Liver (tissue), 8 donors: ENCODE measurements at regions not wholly inside any gene's neighbourhood (a gene's known extent, or its start where the extent isn't known, plus 50 kb on each side); places are given as distances from the start of the nearest gene placed in this dataset.

Experiments
- DNase-seq: peaks from one replicate; pipeline ENCODE4 v3.0.0-alpha.2; 2017; ENCODE audit warnings: low spot score
- H3K27ac ChIP-seq, 2 donors: one replicate each; pipeline ENCODE4 v1.7.0; 2013; ENCODE audit warnings: inconsistent platforms in 2 of 2, low read length in 2 of 2, control low read depth in 1 of 2, low read depth in 1 of 2, mild to moderate bottlenecking in 1 of 2
- H3K27me3 ChIP-seq, 4 donors: one replicate each; pipeline versions ENCODE4 v1.6.1 to v1.7.0; 2013; ENCODE audit warnings: low read length in 3 of 4, inconsistent platforms in 1 of 4, mild to moderate bottlenecking in 1 of 4, moderate library complexity in 1 of 4; ENCODE audit not compliant: control insufficient read depth in 4 of 4, insufficient read depth in 4 of 4
- H3K36me3 ChIP-seq, 4 donors: one replicate each; pipeline versions ENCODE4 v1.6.1 to v1.7.0; 2013; ENCODE audit warnings: low read length in 3 of 4, mild to moderate bottlenecking in 3 of 4, low read depth in 1 of 4, moderate library complexity in 1 of 4; ENCODE audit not compliant: control insufficient read depth in 4 of 4, insufficient read depth in 3 of 4
- H3K4me1 ChIP-seq, 4 donors: one replicate each; pipeline versions ENCODE4 v1.6.1 to v1.7.0; 2013; ENCODE audit warnings: low read length in 3 of 4, mild to moderate bottlenecking in 3 of 4, moderate library complexity in 1 of 4; ENCODE audit not compliant: control insufficient read depth in 4 of 4, insufficient read depth in 4 of 4
- H3K4me3 ChIP-seq, 3 donors: one replicate each; pipeline versions ENCODE4 v1.6.1 to v1.7.0; 2013; ENCODE audit warnings: low read length in 3 of 3, control low read depth in 1 of 3, low read depth in 1 of 3, mild to moderate bottlenecking in 1 of 3
- H3K9ac ChIP-seq, 2 donors: one replicate each; pipeline ENCODE4 v1.7.0; 2013; ENCODE audit warnings: low read length in 2 of 2, mild to moderate bottlenecking in 2 of 2, moderate library complexity in 2 of 2, control low read depth in 1 of 2, low read depth in 1 of 2
- H3K9me3 ChIP-seq, 4 donors: one replicate each; pipeline versions ENCODE4 v1.6.1 to v1.7.0; 2013; ENCODE audit warnings: low read length in 3 of 4; ENCODE audit not compliant: control insufficient read depth in 4 of 4
- CTCF ChIP-seq: fragments of 150-350 bp; IDR thresholded peaks from 2 replicates; pipeline ENCODE4 v1.5.1; 2017; ENCODE audit warnings: improper control_type of control experiment, low read depth, low read length; ENCODE audit not compliant: missing input control
- EGR1 ChIP-seq, 2 donors: IDR thresholded peaks; 2 replicates each; pipeline ENCODE4 v1.6.1; 2016 to 2018; ENCODE audit warnings: antibody characterized with exemption in 2 of 2, low read depth in 2 of 2
- FOXA1 ChIP-seq: IDR thresholded peaks from 2 replicates; pipeline ENCODE4 v1.6.1; 2016; ENCODE audit warnings: antibody characterized with exemption
- FOXA2 ChIP-seq: IDR thresholded peaks from 2 replicates; pipeline ENCODE4 v1.6.1; 2016; ENCODE audit warnings: antibody characterized with exemption
- GABPA ChIP-seq, 2 donors: IDR thresholded peaks in 1 of 2; conservative IDR thresholded peaks in 1 of 2; 2 replicates each; pipeline ENCODE4 v1.6.1; 2016; ENCODE audit warnings: antibody characterized with exemption in 2 of 2, mild to moderate bottlenecking in 1 of 2, moderate library complexity in 1 of 2
- HNF4A ChIP-seq, 2 donors: conservative IDR thresholded peaks; 2 replicates each; pipeline ENCODE4 v1.6.1; 2016; ENCODE audit warnings: antibody characterized with exemption in 2 of 2, mild to moderate bottlenecking in 2 of 2
- HNF4G ChIP-seq: IDR thresholded peaks from 2 replicates; pipeline ENCODE4 v1.6.1; 2016; ENCODE audit warnings: antibody characterized with exemption
- NR2F2 ChIP-seq: IDR thresholded peaks from 2 replicates; pipeline ENCODE4 v1.6.1; 2016; ENCODE audit warnings: antibody characterized with exemption
- RAD21 ChIP-seq, 2 donors: IDR thresholded peaks; 2 replicates each; pipeline ENCODE4 v1.6.1; 2016; ENCODE audit warnings: antibody characterized with exemption in 2 of 2, mild to moderate bottlenecking in 2 of 2
- SP1 ChIP-seq: IDR thresholded peaks from 2 replicates; pipeline ENCODE4 v1.6.1; 2018; ENCODE audit warnings: antibody characterized with exemption, mild to moderate bottlenecking
- TAF1 ChIP-seq: conservative IDR thresholded peaks from 2 replicates; pipeline ENCODE4 v1.6.1; 2016; ENCODE audit warnings: antibody characterized with exemption, mild to moderate bottlenecking
- YY1 ChIP-seq: IDR thresholded peaks from 2 replicates; pipeline ENCODE4 v1.6.1; 2016; ENCODE audit warnings: antibody characterized with exemption, mild to moderate bottlenecking
- ZBTB33 ChIP-seq: IDR thresholded peaks from 2 replicates; pipeline ENCODE4 v1.6.1; 2016; ENCODE audit warnings: antibody characterized with exemption
- WGBS: extraction: QIAGEN DNeasy Blood & Tissue Kit; methylation state at CpG from one replicate; pipeline ENCODE4 v1.1.7; 2013; 5-methylcytosine and 5-hydroxymethylcytosine counted together
- TF ChIP-seq, protein P1 (sequence below): IDR thresholded peaks from 2 replicates; pipeline ENCODE4 v1.6.1; 2016; ENCODE audit warnings: antibody characterized with exemption
- donor health status: healthy.
- donor health status: healthy.
- donor health status: healthy.
- donor health status: healthy.
- donor health status: healthy.

DNA sequence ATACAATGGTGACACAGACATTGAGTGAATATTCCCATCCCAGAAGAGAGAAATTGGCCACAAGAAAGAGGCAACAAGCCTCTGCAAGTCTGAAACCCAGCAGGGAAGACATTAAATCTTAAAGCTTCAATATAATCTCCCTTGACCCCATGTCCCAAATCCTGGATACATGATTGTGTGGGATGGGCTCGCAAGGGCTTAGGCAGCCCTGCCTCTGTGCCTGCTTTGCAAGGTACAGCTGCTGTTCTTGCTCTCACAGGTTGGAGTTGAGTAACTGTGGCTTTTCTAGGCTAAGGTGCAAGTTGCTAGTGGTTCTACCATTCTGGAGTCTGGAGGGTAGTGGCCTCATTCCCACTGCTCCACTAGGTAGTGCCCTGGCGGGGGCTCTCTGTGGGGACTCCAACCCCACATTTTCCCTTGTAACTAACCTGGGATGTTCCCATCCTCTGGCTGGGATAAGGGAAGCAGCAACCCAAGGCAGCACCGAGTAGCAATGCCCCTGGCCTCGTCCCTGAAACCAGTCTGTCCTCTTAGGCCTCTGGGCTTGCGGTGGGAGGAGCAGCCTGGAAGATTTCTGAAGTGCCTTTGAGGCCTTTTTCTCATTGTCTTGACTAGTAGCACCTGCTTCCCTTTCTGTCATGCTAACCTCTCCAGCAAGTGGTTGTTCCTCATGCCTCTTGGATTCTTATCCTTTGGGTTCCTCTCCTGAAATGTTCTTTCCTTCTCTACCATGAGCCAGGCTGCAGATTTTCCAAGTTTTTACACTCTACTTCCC lies 90.0 kb downstream of the FAM174B start:
- Histone ChIP-seq H3K27me3 (no peaks in the 10 kb centered on the region), H3K9ac (no peak overlapping the region), H3K36me3 (no peaks in the 10 kb centered on the region), H3K27ac (no peak overlapping the region), H3K9me3 (no peaks in the 10 kb centered on the region), H3K4me1 (no peaks in the 10 kb centered on the region), H3K4me3 (no peak overlapping the region)
- WGBS: 64% methylated on average over 5 of the region's 5 CpGs
- TF ChIP-seq SP1: no peak
- TF ChIP-seq FOXA2: no peak
- no peak for TF ChIP-seq YY1
- no peak for TF ChIP-seq GABPA (IDR thresholded peaks at IDR 0.05 in 1 of 2, conservative IDR thresholded peaks at IDR 0.05 in 1 of 2)
- no peak for TF ChIP-seq NR2F2
- no peak for TF ChIP-seq CTCF
- no peak for TF ChIP-seq FOXA1
- TF ChIP-seq HNF4A (conservative IDR thresholded peaks at IDR 0.05): no peak
- no peak for TF ChIP-seq ZBTB33
- TF ChIP-seq, protein P1, sequence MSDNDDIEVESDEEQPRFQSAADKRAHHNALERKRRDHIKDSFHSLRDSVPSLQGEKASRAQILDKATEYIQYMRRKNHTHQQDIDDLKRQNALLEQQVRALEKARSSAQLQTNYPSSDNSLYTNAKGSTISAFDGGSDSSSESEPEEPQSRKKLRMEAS: no peak
- TF ChIP-seq EGR1 (IDR thresholded peaks at IDR 0.05; ENCODE audit: low read depth in 2 of 2): no peak
- no peak for TF ChIP-seq HNF4G
- TF ChIP-seq TAF1: no peak
- no peak for DNase-seq

- H3K9ac ChIP-seq: no peak overlapping the region
- TF ChIP-seq YY1 (no peak), RAD21 (IDR thresholded peaks at IDR 0.05) (no peak), SP1 (no peak), GABPA (IDR thresholded peaks at IDR 0.05 in 1 of 2, conservative IDR thresholded peaks at IDR 0.05 in 1 of 2) (no peak), HNF4A (conservative IDR thresholded peaks at IDR 0.05) (no peak)
- TF ChIP-seq, protein P1: no peak
- no peak overlapping the region for H3K27ac ChIP-seq
- no peak for DNase-seq
- no peak overlapping the region for H3K4me3 ChIP-seq
- WGBS: 86% methylated on average over 5 of the region's 5 CpGs
- no peaks in the 10 kb centered on the region for H3K4me1 ChIP-seq
- H3K9me3 ChIP-seq: peaks cover 0 to 3% (median 0%) of the 10 kb centered on the region in 4 donors
- no peaks in the 10 kb centered on the region for H3K27me3 ChIP-seq
- no peaks in the 10 kb centered on the region for H3K36me3 ChIP-seq
These were observed 93.8 kb downstream of the FAM174B start for GRCh38 chr15:92561754-92562153.
